ENCODE measurements at regions not wholly inside any gene's neighbourhood (a gene's known extent, or its start where the extent isn't known, plus 50 kb on each side); places are given as distances from the start of the nearest gene placed in this dataset.

DNA sequence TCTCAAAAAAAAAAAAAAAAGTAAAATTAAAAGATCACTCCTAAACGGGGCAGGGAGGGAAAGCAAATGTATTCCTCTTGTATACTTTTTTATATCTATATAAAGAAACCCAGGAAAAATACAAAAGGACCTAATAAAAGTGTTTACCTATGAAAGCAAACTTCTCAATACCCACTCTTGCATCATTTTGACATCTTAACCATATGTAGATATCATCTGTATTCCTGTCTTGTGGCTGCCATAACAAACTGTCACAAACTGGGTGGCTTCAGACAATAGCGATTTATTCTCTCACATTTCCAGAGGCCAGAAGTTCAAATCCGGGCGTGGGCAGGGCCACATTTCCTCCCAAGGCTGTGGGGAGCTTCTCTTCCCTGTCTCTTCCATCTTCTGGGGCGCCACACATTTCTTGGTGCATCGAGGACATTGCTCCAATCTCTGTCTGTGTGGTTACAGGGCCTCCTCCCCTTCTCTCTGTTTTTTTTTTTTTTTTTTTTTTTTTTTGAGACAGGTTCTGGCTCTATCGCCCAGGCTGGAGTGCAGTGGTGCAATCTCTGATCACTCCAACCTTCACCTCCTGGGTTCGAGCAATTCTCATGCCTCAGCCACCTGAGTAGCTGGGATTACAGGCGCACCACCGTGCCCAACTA lies 58.4 kb upstream of the IL17B start:
- no peak for TF ChIP-seq MEF2A (IDR thresholded peaks at IDR 0.05; ENCODE audit: borderline replicate concordance, low read depth)
- TF ChIP-seq, protein P1, sequence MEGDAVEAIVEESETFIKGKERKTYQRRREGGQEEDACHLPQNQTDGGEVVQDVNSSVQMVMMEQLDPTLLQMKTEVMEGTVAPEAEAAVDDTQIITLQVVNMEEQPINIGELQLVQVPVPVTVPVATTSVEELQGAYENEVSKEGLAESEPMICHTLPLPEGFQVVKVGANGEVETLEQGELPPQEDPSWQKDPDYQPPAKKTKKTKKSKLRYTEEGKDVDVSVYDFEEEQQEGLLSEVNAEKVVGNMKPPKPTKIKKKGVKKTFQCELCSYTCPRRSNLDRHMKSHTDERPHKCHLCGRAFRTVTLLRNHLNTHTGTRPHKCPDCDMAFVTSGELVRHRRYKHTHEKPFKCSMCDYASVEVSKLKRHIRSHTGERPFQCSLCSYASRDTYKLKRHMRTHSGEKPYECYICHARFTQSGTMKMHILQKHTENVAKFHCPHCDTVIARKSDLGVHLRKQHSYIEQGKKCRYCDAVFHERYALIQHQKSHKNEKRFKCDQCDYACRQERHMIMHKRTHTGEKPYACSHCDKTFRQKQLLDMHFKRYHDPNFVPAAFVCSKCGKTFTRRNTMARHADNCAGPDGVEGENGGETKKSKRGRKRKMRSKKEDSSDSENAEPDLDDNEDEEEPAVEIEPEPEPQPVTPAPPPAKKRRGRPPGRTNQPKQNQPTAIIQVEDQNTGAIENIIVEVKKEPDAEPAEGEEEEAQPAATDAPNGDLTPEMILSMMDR (IDR thresholded peaks at IDR 0.05): no peak
- no peak for TF ChIP-seq ELF1 (IDR thresholded peaks at IDR 0.05)
- TF ChIP-seq, protein P2, sequence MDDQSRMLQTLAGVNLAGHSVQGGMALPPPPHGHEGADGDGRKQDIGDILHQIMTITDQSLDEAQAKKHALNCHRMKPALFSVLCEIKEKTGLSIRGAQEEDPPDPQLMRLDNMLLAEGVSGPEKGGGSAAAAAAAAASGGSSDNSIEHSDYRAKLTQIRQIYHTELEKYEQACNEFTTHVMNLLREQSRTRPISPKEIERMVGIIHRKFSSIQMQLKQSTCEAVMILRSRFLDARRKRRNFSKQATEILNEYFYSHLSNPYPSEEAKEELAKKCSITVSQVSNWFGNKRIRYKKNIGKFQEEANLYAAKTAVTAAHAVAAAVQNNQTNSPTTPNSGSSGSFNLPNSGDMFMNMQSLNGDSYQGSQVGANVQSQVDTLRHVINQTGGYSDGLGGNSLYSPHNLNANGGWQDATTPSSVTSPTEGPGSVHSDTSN (IDR thresholded peaks at IDR 0.05): no peak
- TF ChIP-seq CHD2 (IDR thresholded peaks at IDR 0.05; ENCODE audit: low read length, partially characterized antibody): no peak
- TF ChIP-seq TAF1 (IDR thresholded peaks at IDR 0.05; ENCODE audit: borderline replicate concordance, low read depth, low read length): no peak
- no peak for TF ChIP-seq GABPA (IDR thresholded peaks at IDR 0.05; ENCODE audit: low read depth)
- no peak for TF ChIP-seq EZH2phosphoT487 (IDR thresholded peaks at IDR 0.05; ENCODE audit: borderline replicate concordance, low read depth)
- TF ChIP-seq, protein P3, sequence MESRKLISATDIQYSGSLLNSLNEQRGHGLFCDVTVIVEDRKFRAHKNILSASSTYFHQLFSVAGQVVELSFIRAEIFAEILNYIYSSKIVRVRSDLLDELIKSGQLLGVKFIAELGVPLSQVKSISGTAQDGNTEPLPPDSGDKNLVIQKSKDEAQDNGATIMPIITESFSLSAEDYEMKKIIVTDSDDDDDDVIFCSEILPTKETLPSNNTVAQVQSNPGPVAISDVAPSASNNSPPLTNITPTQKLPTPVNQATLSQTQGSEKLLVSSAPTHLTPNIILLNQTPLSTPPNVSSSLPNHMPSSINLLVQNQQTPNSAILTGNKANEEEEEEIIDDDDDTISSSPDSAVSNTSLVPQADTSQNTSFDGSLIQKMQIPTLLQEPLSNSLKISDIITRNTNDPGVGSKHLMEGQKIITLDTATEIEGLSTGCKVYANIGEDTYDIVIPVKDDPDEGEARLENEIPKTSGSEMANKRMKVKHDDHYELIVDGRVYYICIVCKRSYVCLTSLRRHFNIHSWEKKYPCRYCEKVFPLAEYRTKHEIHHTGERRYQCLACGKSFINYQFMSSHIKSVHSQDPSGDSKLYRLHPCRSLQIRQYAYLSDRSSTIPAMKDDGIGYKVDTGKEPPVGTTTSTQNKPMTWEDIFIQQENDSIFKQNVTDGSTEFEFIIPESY (IDR thresholded peaks at IDR 0.05; ENCODE audit: borderline replicate concordance, low read depth): no peak
- TF ChIP-seq, protein P4, sequence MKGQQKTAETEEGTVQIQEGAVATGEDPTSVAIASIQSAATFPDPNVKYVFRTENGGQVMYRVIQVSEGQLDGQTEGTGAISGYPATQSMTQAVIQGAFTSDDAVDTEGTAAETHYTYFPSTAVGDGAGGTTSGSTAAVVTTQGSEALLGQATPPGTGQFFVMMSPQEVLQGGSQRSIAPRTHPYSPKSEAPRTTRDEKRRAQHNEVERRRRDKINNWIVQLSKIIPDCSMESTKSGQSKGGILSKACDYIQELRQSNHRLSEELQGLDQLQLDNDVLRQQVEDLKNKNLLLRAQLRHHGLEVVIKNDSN (IDR thresholded peaks at IDR 0.05; ENCODE audit: borderline replicate concordance, low read depth): no peak
- TF ChIP-seq, protein P5, sequence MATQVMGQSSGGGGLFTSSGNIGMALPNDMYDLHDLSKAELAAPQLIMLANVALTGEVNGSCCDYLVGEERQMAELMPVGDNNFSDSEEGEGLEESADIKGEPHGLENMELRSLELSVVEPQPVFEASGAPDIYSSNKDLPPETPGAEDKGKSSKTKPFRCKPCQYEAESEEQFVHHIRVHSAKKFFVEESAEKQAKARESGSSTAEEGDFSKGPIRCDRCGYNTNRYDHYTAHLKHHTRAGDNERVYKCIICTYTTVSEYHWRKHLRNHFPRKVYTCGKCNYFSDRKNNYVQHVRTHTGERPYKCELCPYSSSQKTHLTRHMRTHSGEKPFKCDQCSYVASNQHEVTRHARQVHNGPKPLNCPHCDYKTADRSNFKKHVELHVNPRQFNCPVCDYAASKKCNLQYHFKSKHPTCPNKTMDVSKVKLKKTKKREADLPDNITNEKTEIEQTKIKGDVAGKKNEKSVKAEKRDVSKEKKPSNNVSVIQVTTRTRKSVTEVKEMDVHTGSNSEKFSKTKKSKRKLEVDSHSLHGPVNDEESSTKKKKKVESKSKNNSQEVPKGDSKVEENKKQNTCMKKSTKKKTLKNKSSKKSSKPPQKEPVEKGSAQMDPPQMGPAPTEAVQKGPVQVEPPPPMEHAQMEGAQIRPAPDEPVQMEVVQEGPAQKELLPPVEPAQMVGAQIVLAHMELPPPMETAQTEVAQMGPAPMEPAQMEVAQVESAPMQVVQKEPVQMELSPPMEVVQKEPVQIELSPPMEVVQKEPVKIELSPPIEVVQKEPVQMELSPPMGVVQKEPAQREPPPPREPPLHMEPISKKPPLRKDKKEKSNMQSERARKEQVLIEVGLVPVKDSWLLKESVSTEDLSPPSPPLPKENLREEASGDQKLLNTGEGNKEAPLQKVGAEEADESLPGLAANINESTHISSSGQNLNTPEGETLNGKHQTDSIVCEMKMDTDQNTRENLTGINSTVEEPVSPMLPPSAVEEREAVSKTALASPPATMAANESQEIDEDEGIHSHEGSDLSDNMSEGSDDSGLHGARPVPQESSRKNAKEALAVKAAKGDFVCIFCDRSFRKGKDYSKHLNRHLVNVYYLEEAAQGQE (IDR thresholded peaks at IDR 0.05; ENCODE audit: low read depth, low read length): no peak
- no peak for TF ChIP-seq MXI1 (IDR thresholded peaks at IDR 0.05; ENCODE audit: low read depth, low read length)
- no peak for TF ChIP-seq FOXM1 (IDR thresholded peaks at IDR 0.05; ENCODE audit: low read depth)
- no peak for TF ChIP-seq POLR2AphosphoS5 (IDR thresholded peaks at IDR 0.05; ENCODE audit: low read depth, low read length)
